ENCODE measurements at regions not wholly inside any gene's neighbourhood (a gene's known extent, or its start where the extent isn't known, plus 50 kb on each side); places are given as distances from the start of the nearest gene placed in this dataset.
"Not testable (repeated sequence)": the region's sequence is repeated elsewhere in the genome, so short reads cannot be mapped to it uniquely, and the experiment has no call there.

GRCh38 chr3:176106380-176106779, 1090.9 kb downstream of the TBL1XR1 start:
- TF ChIP-seq, protein P1, sequence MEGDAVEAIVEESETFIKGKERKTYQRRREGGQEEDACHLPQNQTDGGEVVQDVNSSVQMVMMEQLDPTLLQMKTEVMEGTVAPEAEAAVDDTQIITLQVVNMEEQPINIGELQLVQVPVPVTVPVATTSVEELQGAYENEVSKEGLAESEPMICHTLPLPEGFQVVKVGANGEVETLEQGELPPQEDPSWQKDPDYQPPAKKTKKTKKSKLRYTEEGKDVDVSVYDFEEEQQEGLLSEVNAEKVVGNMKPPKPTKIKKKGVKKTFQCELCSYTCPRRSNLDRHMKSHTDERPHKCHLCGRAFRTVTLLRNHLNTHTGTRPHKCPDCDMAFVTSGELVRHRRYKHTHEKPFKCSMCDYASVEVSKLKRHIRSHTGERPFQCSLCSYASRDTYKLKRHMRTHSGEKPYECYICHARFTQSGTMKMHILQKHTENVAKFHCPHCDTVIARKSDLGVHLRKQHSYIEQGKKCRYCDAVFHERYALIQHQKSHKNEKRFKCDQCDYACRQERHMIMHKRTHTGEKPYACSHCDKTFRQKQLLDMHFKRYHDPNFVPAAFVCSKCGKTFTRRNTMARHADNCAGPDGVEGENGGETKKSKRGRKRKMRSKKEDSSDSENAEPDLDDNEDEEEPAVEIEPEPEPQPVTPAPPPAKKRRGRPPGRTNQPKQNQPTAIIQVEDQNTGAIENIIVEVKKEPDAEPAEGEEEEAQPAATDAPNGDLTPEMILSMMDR (IDR thresholded peaks at IDR 0.05; ENCODE audit: insufficient read depth, low read length, poor library complexity, severe bottlenecking), result no peak
- Histone ChIP-seq H3K36me3 (ENCODE audit: control insufficient read depth, insufficient read depth, low read length) (no peaks in the 10 kb centered on the region), H3K4me3 (replicated peaks; ENCODE audit: low read depth, low read length) (no peak overlapping the region), H3K27me3 (replicated peaks; ENCODE audit: control insufficient read depth, insufficient read depth, low read length) (no peaks in the 10 kb centered on the region)
- no peak for DNase-seq (ENCODE audit: extremely low read depth, insufficient read length)

DNA sequence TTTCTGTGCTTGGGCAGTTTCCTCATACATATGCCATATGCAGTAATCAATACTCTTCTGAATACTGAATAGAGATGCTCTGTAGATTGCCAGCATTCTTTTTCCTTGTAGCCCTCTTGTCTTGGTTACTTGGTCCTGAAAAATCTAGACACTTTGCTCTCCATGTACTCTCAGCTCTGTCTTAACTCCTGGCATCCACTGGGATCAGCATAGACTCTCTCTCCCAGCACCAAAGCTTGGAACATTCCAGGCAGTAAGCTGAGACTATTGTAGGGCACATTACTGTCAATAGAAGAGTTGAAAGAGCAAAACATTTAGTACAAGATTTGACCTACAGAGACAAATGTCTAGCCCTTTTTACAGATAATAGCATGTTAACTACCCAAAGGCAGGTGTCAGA, 1100.3 kb downstream of the TBL1XR1 start:
- H3K27me3 ChIP-seq (replicated peaks; ENCODE audit: control insufficient read depth, insufficient read depth, low read length), result no peaks in the 10 kb centered on the region
- no peaks in the 10 kb centered on the region for H3K36me3 ChIP-seq (ENCODE audit: control insufficient read depth, insufficient read depth, low read length)
- DNase-seq (ENCODE audit: extremely low read depth, insufficient read length), result no peak
- no peak overlapping the region for H3K4me3 ChIP-seq (replicated peaks; ENCODE audit: low read depth, low read length)
- TF ChIP-seq, protein P1 (IDR thresholded peaks at IDR 0.05; ENCODE audit: insufficient read depth, low read length, poor library complexity, severe bottlenecking), result no peak

- not testable (repeated sequence) for H3K27me3 ChIP-seq (replicated peaks; ENCODE audit: control insufficient read depth, insufficient read depth, low read length); DNase-seq (ENCODE audit: extremely low read depth, insufficient read length); H3K4me3 ChIP-seq (replicated peaks; ENCODE audit: low read depth, low read length); H3K36me3 ChIP-seq (ENCODE audit: control insufficient read depth, insufficient read depth, low read length)
Measured at GRCh38 chr3:176093892-176094291, 1103.4 kb downstream of the TBL1XR1 start.

DNA sequence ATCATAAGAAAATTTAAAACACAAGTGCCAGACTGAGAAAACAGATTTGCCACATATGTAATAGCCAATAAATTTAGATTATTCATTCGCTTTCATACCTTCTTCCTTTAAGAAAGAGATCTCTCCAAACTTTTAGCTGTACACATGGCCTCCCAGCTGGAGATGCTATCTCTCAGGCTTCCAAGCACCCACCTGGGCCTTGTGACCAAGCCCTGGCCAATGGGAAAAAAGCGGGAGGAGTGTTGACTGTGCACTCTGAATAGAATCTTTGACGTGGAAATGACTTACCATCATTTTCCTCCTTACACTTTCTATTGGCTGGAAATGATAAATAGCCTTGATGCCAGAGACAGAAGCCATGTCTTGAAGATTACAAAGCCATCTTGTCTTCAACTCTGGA, 1106.6 kb downstream of the TBL1XR1 start:
- no peak for DNase-seq (ENCODE audit: extremely low read depth, insufficient read length)
- TF ChIP-seq, protein P1 (IDR thresholded peaks at IDR 0.05; ENCODE audit: insufficient read depth, low read length, poor library complexity, severe bottlenecking), result no peak
- no peaks in the 10 kb centered on the region for H3K27me3 ChIP-seq (replicated peaks; ENCODE audit: control insufficient read depth, insufficient read depth, low read length)
- no peak overlapping the region for H3K4me3 ChIP-seq (replicated peaks; ENCODE audit: low read depth, low read length)
- H3K36me3 ChIP-seq (ENCODE audit: control insufficient read depth, insufficient read depth, low read length), result no peaks in the 10 kb centered on the region

- Histone ChIP-seq H3K27me3 (replicated peaks; ENCODE audit: control insufficient read depth, insufficient read depth, low read length) (no peaks in the 10 kb centered on the region), H3K4me3 (replicated peaks; ENCODE audit: low read depth, low read length) (no peak overlapping the region), H3K36me3 (ENCODE audit: control insufficient read depth, insufficient read depth, low read length) (no peaks in the 10 kb centered on the region)
- DNase-seq (ENCODE audit: extremely low read depth, insufficient read length), result no peak
- TF ChIP-seq, protein P1 (IDR thresholded peaks at IDR 0.05; ENCODE audit: insufficient read depth, low read length, poor library complexity, severe bottlenecking), result no peak
Measured at GRCh38 chr3:176088962-176089383, 1108.3 kb downstream of the TBL1XR1 start.

- no peak overlapping the region for H3K4me3 ChIP-seq (replicated peaks; ENCODE audit: low read depth, low read length)
- TF ChIP-seq, protein P1 (IDR thresholded peaks at IDR 0.05; ENCODE audit: insufficient read depth, low read length, poor library complexity, severe bottlenecking), result no peak
- DNase-seq (ENCODE audit: extremely low read depth, insufficient read length), result no peak
- H3K36me3 ChIP-seq (ENCODE audit: control insufficient read depth, insufficient read depth, low read length), result no peaks in the 10 kb centered on the region
- no peaks in the 10 kb centered on the region for H3K27me3 ChIP-seq (replicated peaks; ENCODE audit: control insufficient read depth, insufficient read depth, low read length)
Measured at GRCh38 chr3:176087066-176087697, 1110.1 kb downstream of the TBL1XR1 start.
